ENCODE measurements at regions not wholly inside any gene's neighbourhood (a gene's known extent, or its start where the extent isn't known, plus 50 kb on each side); places are given as distances from the start of the nearest gene placed in this dataset.

- ChIA-PET CTCF (no interaction called here), POLR2A (no interaction called here)
- no peak for DNase-seq (ENCODE audit: low read depth, low spot score)
- no peak overlapping the region for H3K27ac ChIP-seq (ENCODE audit: low read length)
- TF ChIP-seq SIN3A (IDR thresholded peaks at IDR 0.05; ENCODE audit: borderline replicate concordance, insufficient read depth, low read depth, low read length): no peak
- TF ChIP-seq, protein P1, sequence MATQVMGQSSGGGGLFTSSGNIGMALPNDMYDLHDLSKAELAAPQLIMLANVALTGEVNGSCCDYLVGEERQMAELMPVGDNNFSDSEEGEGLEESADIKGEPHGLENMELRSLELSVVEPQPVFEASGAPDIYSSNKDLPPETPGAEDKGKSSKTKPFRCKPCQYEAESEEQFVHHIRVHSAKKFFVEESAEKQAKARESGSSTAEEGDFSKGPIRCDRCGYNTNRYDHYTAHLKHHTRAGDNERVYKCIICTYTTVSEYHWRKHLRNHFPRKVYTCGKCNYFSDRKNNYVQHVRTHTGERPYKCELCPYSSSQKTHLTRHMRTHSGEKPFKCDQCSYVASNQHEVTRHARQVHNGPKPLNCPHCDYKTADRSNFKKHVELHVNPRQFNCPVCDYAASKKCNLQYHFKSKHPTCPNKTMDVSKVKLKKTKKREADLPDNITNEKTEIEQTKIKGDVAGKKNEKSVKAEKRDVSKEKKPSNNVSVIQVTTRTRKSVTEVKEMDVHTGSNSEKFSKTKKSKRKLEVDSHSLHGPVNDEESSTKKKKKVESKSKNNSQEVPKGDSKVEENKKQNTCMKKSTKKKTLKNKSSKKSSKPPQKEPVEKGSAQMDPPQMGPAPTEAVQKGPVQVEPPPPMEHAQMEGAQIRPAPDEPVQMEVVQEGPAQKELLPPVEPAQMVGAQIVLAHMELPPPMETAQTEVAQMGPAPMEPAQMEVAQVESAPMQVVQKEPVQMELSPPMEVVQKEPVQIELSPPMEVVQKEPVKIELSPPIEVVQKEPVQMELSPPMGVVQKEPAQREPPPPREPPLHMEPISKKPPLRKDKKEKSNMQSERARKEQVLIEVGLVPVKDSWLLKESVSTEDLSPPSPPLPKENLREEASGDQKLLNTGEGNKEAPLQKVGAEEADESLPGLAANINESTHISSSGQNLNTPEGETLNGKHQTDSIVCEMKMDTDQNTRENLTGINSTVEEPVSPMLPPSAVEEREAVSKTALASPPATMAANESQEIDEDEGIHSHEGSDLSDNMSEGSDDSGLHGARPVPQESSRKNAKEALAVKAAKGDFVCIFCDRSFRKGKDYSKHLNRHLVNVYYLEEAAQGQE (IDR thresholded peaks at IDR 0.05; ENCODE audit: insufficient read depth in 1 of 2, low read depth in 2 of 2, low read length in 1 of 2): no peak
- BruUV-seq (replicated peaks): no TSS peak
- ATAC-seq: no peak
- no peak overlapping the region for H3K4me3 ChIP-seq (ENCODE audit: low read depth in 2 of 2, low read length in 2 of 2)
- no peaks in the 10 kb centered on the region for H3K4me1 ChIP-seq (ENCODE audit: control insufficient read depth, insufficient read depth, low read length)
- no peaks in the 10 kb centered on the region for H3K9me3 ChIP-seq (ENCODE audit: control insufficient read depth, insufficient read depth, low read depth, low read length)
- in situ Hi-C loops (cut with HindIII; ENCODE audit: low pct_unique_long_range_greater_than_20kb, low sequenced_read_pairs) (no loop called here), intact Hi-C loops (cut with micrococcal nuclease; ENCODE audit: unreplicated experiment) (no loop called here)
- no peaks in the 10 kb centered on the region; the same call in 1 of the 2 replicates for H3K27me3 ChIP-seq (ENCODE audit: control insufficient read depth, insufficient read depth, low read length)
- no peaks in the 10 kb centered on the region for H3K36me3 ChIP-seq (ENCODE audit: control insufficient read depth, insufficient read depth, low read length)
Measured at GRCh38 chr22:48369789-48370507, 1457.7 kb downstream of the BRD1 start.

GRCh38 chr22:48368975-48369525 is 1458.6 kb downstream of the BRD1 start:
- ChIA-PET POLR2A (interaction anchor here (0.7 kb wide), 1 partner anchor 426 kb away, joined by 9 read pairs; no protein-coding TSS in a partner anchor), CTCF (no interaction called here)
- Histone ChIP-seq H3K4me1 (ENCODE audit: control insufficient read depth, insufficient read depth, low read length) (no peaks in the 10 kb centered on the region), H3K36me3 (ENCODE audit: control insufficient read depth, insufficient read depth, low read length) (no peaks in the 10 kb centered on the region), H3K27ac (ENCODE audit: low read length) (no peak overlapping the region), H3K27me3 (ENCODE audit: control insufficient read depth, insufficient read depth, low read length) (no peaks in the 10 kb centered on the region; the same call in 1 of the 2 replicates), H3K4me3 (ENCODE audit: low read depth in 2 of 2, low read length in 2 of 2) (no peak overlapping the region), H3K9me3 (ENCODE audit: control insufficient read depth, insufficient read depth, low read depth, low read length) (no peaks in the 10 kb centered on the region)
- no TSS peak for BruUV-seq (replicated peaks)
- TF ChIP-seq, protein P1 (IDR thresholded peaks at IDR 0.05; ENCODE audit: insufficient read depth in 1 of 2, low read depth in 2 of 2, low read length in 1 of 2): no peak
- TF ChIP-seq SIN3A (IDR thresholded peaks at IDR 0.05; ENCODE audit: borderline replicate concordance, insufficient read depth, low read depth, low read length) (no peak), POLR2AphosphoS5 (IDR thresholded peaks at IDR 0.05; ENCODE audit: low read depth, low read length) (no peak), TCF7L2 (IDR thresholded peaks at IDR 0.05; ENCODE audit: low read depth, low read length) (no peak)
- TF ChIP-seq, protein P2, sequence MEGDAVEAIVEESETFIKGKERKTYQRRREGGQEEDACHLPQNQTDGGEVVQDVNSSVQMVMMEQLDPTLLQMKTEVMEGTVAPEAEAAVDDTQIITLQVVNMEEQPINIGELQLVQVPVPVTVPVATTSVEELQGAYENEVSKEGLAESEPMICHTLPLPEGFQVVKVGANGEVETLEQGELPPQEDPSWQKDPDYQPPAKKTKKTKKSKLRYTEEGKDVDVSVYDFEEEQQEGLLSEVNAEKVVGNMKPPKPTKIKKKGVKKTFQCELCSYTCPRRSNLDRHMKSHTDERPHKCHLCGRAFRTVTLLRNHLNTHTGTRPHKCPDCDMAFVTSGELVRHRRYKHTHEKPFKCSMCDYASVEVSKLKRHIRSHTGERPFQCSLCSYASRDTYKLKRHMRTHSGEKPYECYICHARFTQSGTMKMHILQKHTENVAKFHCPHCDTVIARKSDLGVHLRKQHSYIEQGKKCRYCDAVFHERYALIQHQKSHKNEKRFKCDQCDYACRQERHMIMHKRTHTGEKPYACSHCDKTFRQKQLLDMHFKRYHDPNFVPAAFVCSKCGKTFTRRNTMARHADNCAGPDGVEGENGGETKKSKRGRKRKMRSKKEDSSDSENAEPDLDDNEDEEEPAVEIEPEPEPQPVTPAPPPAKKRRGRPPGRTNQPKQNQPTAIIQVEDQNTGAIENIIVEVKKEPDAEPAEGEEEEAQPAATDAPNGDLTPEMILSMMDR (IDR thresholded peaks at IDR 0.05): no peak
- in situ Hi-C loops (cut with HindIII; ENCODE audit: low pct_unique_long_range_greater_than_20kb, low sequenced_read_pairs) (no loop called here), intact Hi-C loops (cut with micrococcal nuclease; ENCODE audit: unreplicated experiment) (no loop called here)
- ATAC-seq: no peak
- no peak for DNase-seq (ENCODE audit: low read depth, low spot score)

Data from Panc1 (cell line).